Mucosa of descending colon (tissue), 3 donors: ENCODE measurements at regions not wholly inside any gene's neighbourhood (a gene's known extent, or its start where the extent isn't known, plus 50 kb on each side); places are given as distances from the start of the nearest gene placed in this dataset.

Experiments used
- ATAC-seq: fragments of 200-7000 bp; cut with Tn5 transposase; one replicate; pipeline ENCODE4 v1.9.1; 2020; ENCODE audit warnings: mild to moderate bottlenecking, moderate library complexity
- DNase-seq, 3 donors: peaks; one replicate each; pipeline ENCODE4 v3.0.0-alpha.2; 2020
- H3K36me3 ChIP-seq: fragments of 200-600 bp; one replicate; pipeline ENCODE4 v1.8.0; 2021; ENCODE audit warnings: low read depth, mild to moderate bottlenecking
- H3K4me1 ChIP-seq: fragments of 200-600 bp; one replicate; pipeline ENCODE4 v1.8.0; 2021; ENCODE audit warnings: low read depth, mild to moderate bottlenecking
- H3K4me3 ChIP-seq: fragments of 200-600 bp; one replicate; pipeline ENCODE4 v1.8.0; 2021; ENCODE audit warnings: mild to moderate bottlenecking
- H3K9me3 ChIP-seq: fragments of 200-600 bp; one replicate; pipeline ENCODE4 v1.8.0; 2021; ENCODE audit warnings: mild to moderate bottlenecking
- CTCF ChIP-seq: fragments of 200-600 bp; IDR thresholded peaks from one replicate; pipeline ENCODE4 v1.8.0; 2022; ENCODE audit warnings: antibody characterized with exemption, mild to moderate bottlenecking
- intact Hi-C, 2 donors: fragments of 100-400 bp; cut with DNase I in 1 of 2; cut with micrococcal nuclease in 1 of 2; formaldehyde crosslinking; loops; one replicate each; pipeline versions ENCODE4 v1.11.0 to v1.11.1; 2022; cut with DNase I, micrococcal nuclease
- donor health status: DM: no; HTN: no; CAD: no; lungs with moderate emphysema.
- donor health status: DM: no; HTN: no; CAD: no.
- donor health status: DM: no; HTN: yes; CAD: no.

DNA sequence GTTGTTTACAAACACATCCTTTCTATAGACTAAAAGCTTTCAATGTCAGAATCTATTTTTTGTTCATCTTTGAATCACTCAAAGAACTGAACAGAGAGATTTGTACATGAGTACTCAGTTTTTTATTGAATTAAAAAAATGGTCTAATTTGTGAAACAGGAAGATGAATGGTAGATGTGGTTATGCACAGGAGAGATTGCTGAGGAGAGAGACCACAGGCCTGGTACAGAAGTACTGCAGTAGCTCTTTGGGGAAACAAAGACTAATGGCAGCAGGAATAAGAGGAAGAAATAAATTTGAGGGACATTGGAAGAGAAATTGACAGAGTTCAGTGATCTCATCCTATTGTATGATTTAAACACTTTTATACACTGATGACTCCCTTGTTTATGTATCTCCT, 222.0 kb upstream of the ARGLU1 start:
- no peak for TF ChIP-seq CTCF
- Histone ChIP-seq H3K4me3 (no peak overlapping the region), H3K4me1 (no peaks in the 10 kb centered on the region), H3K36me3 (no peaks in the 10 kb centered on the region), H3K9me3 (no peaks in the 10 kb centered on the region)
- ATAC-seq (no peak), DNase-seq (no peak)
- intact Hi-C loops = no loop called here

- intact Hi-C loops = no loop called here
- H3K9me3 ChIP-seq = no peaks in the 10 kb centered on the region
- no peaks in the 10 kb centered on the region for H3K36me3 ChIP-seq
- H3K4me1 ChIP-seq = no peaks in the 10 kb centered on the region
- no peak overlapping the region for H3K4me3 ChIP-seq
- no peak for TF ChIP-seq CTCF
- DNase-seq = no peak
- ATAC-seq = no peak
These were observed 218.1 kb upstream of the ARGLU1 start for GRCh38 chr13:106786006-106786563.

DNA sequence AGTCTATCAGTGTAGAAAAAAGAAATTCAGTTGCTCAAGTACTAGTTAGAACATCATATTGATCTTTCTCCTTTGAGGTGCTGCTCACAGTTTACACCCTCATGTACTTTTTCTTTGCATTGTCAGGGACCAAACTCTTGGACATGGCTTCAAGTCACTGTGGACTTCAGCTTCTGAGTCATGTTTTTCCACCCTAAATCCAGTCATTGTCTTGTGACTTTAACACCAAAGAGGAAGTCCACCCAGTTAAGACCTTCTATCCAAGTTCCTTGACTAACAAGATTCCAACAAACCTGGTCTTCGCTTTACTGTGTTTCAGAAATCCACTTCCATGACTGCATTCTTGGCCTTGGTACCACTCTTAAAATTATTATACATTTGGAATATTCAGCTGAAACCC, 206.7 kb upstream of the ARGLU1 start:
- intact Hi-C loops = no loop called here
- no peak for DNase-seq

GRCh38 chr13:106772006-106772601, 204.2 kb upstream of the ARGLU1 start:
- ATAC-seq (no peak), DNase-seq (no peak)
- H3K4me3 ChIP-seq = no peak overlapping the region
- no peaks in the 10 kb centered on the region for H3K36me3 ChIP-seq
- no peaks in the 10 kb centered on the region for H3K4me1 ChIP-seq
- no peak for TF ChIP-seq CTCF
- H3K9me3 ChIP-seq = no peaks in the 10 kb centered on the region
- intact Hi-C loops = no loop called here

More for the DNA sequence above, 206.7 kb upstream of the ARGLU1 start:
- Histone ChIP-seq H3K36me3 (no peaks in the 10 kb centered on the region), H3K4me3 (no peak overlapping the region), H3K9me3 (no peaks in the 10 kb centered on the region), H3K4me1 (no peaks in the 10 kb centered on the region)
- no peak for TF ChIP-seq CTCF
- ATAC-seq = no peak

DNA sequence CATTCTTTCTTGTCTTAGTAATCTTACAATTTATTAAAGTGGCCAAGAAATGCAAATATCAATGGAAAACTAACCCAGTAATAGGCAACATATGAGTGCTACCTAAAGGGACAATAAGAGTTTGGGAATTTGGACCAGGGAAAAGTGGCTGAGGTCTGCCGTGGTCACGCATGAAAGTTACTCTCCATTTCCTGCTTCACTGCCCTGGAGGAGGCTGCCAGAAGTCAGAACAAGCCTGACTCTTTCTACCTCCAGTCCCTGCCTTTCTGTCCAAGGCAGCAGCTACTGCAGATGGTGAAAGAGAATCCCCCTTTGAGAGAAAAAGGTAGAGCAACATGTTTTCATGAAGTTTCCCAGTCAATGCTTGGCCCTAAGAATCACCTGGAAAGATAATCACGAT, 201.1 kb upstream of the ARGLU1 start:
- ATAC-seq = no peak
- Histone ChIP-seq H3K36me3 (no peaks in the 10 kb centered on the region), H3K9me3 (no peaks in the 10 kb centered on the region), H3K4me1 (no peaks in the 10 kb centered on the region), H3K4me3 (no peak overlapping the region)
- no peak for TF ChIP-seq CTCF
- intact Hi-C loops = no loop called here
- DNase-seq = no peak

DNA sequence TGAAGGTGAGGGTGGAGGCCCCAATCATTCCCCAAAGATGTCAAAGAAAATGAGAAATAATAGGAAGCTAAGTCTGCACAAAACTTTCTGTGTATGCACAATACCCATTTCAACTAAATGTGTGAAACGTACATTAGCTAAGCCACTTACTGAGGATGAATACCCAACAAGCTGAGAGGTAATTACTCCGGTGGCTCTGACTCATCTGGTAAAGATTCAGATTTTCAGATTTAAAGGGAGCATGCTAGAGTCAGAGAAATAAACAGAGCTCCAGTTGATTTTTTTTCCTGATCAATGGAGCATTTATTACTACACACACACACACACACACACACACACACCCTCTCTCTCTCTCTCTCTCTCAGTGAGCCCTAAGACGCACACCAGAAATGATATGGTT, 194.8 kb upstream of the ARGLU1 start:
- Histone ChIP-seq H3K4me3 (no peak overlapping the region), H3K4me1 (no peaks in the 10 kb centered on the region), H3K9me3 (no peaks in the 10 kb centered on the region), H3K36me3 (no peaks in the 10 kb centered on the region)
- ATAC-seq = no peak
- no peak for DNase-seq
- TF ChIP-seq CTCF = no peak
- intact Hi-C loops = no loop called here
